Astrocyte (in vitro differentiated cells and primary cell): ENCODE measurements at regions not wholly inside any gene's neighbourhood (a gene's known extent, or its start where the extent isn't known, plus 50 kb on each side); places are given as distances from the start of the nearest gene placed in this dataset.
A peak's percentile ranks its signal among the peaks of the same experiment; 100 is the strongest.

ENCODE experiments used
- DNase-seq: peaks from one replicate; pipeline ENCODE4 v3.0.0-alpha.2; 2010; ENCODE audit warnings: low read depth
- FAIRE-seq: peaks from 2 replicates; lab custom pipeline; 2011; peaks lifted over from hg19 to GRCh38; lab: Jason Lieb, UNC
- H2AFZ ChIP-seq: 2 replicates; pipeline ENCODE4 v1.6.0; 2012; ENCODE audit warnings: low read depth, low read length, inconsistent platforms
- H3K27ac ChIP-seq: 2 replicates; pipeline ENCODE4 v1.5.1; 2011; ENCODE audit warnings: low read depth, low read length, inconsistent platforms
- H3K27me3 ChIP-seq: 2 replicates; pipeline ENCODE4 v1.6.0; 2011; ENCODE audit warnings: low read length, inconsistent platforms; ENCODE audit not compliant: insufficient read depth
- H3K36me3 ChIP-seq: 2 replicates; pipeline ENCODE4 v1.5.1; 2011; ENCODE audit warnings: low read length, inconsistent platforms; ENCODE audit not compliant: insufficient read depth
- H3K4me1 ChIP-seq: 2 replicates; pipeline ENCODE4 v1.5.1; 2011; ENCODE audit warnings: low read length, inconsistent platforms; ENCODE audit not compliant: insufficient read depth
- H3K4me2 ChIP-seq: 2 replicates; pipeline ENCODE4 v1.6.0; 2012; ENCODE audit warnings: low read length, inconsistent platforms
- H3K4me3 ChIP-seq: 2 replicates; pipeline ENCODE4 v1.5.1; 2011; ENCODE audit warnings: low read depth, mild to moderate bottlenecking, low read length, inconsistent platforms; ENCODE audit not compliant: insufficient read depth
- H3K79me2 ChIP-seq: 2 replicates; pipeline ENCODE4 v1.6.0; 2012; ENCODE audit warnings: mild to moderate bottlenecking, low read length, inconsistent platforms; ENCODE audit not compliant: insufficient read depth
- H3K9ac ChIP-seq: 2 replicates; pipeline ENCODE4 v1.6.0; 2012; ENCODE audit warnings: mild to moderate bottlenecking, low read length, inconsistent platforms
- H3K9me3 ChIP-seq: 2 replicates; pipeline ENCODE4 v1.5.1; 2012; ENCODE audit warnings: low read depth, mild to moderate bottlenecking, low read length, inconsistent platforms; ENCODE audit not compliant: insufficient read depth
- H4K20me1 ChIP-seq: 2 replicates; pipeline ENCODE4 v1.6.0; 2012; ENCODE audit warnings: low read length, inconsistent platforms; ENCODE audit not compliant: insufficient read depth
- H3K27ac Mint-ChIP-seq: one replicate; pipeline ENCODE4 v1.8.0; 2021; ENCODE audit warnings: mild to moderate bottlenecking, mixed read lengths; ENCODE audit not compliant: unreplicated experiment
- H3K27me3 Mint-ChIP-seq: one replicate; pipeline ENCODE4 v1.8.0; 2021; ENCODE audit warnings: low read depth, mixed read lengths; ENCODE audit not compliant: unreplicated experiment
- H3K36me3 Mint-ChIP-seq: one replicate; pipeline ENCODE4 v1.8.0; 2021; ENCODE audit warnings: low read depth, mixed read lengths; ENCODE audit not compliant: unreplicated experiment
- H3K4me1 Mint-ChIP-seq: one replicate; pipeline ENCODE4 v1.8.0; 2021; ENCODE audit warnings: low read depth, mixed read lengths; ENCODE audit not compliant: unreplicated experiment
- H3K4me3 Mint-ChIP-seq: one replicate; pipeline ENCODE4 v1.8.0; 2021; ENCODE audit warnings: mild to moderate bottlenecking, moderate library complexity, mixed read lengths; ENCODE audit not compliant: unreplicated experiment
- H3K9me3 Mint-ChIP-seq: one replicate; pipeline ENCODE4 v1.8.0; 2021; ENCODE audit warnings: mild to moderate bottlenecking, mixed read lengths; ENCODE audit not compliant: unreplicated experiment
- CTCF ChIP-seq: IDR thresholded peaks from 2 replicates; pipeline ENCODE4 v1.5.1; 2011; ENCODE audit warnings: low read depth, mild to moderate bottlenecking, inconsistent platforms, low read length, moderate library complexity; ENCODE audit not compliant: insufficient read depth
- EZH2 ChIP-seq: IDR thresholded peaks from 2 replicates; pipeline ENCODE4 v1.6.1; 2012; ENCODE audit warnings: mild to moderate bottlenecking, low read length, inconsistent platforms; ENCODE audit not compliant: insufficient read depth

- Histone ChIP-seq H3K9me3 (no peaks in the 10 kb centered on the region), H3K27ac (no peak overlapping the region), H4K20me1 (no peaks in the 10 kb centered on the region), H3K4me2 (no peak overlapping the region), H3K79me2 (no peaks in the 10 kb centered on the region), H3K4me3 (no peak overlapping the region), H2AFZ (no peak overlapping the region), H3K9ac (no peak overlapping the region), H3K27me3 (peaks cover 3% of the 10 kb centered on the region), H3K36me3 (no peaks in the 10 kb centered on the region), H3K4me1 (peaks cover 9% of the 10 kb centered on the region)
- Mint-ChIP-seq H3K36me3 (no peaks in the 10 kb centered on the region), H3K4me3 (no peak overlapping the region), H3K27me3 (peaks cover 23% of the 10 kb centered on the region), H3K4me1 (peaks cover 10% of the 10 kb centered on the region), H3K27ac (no peak overlapping the region), H3K9me3 (no peaks in the 10 kb centered on the region)
- TF ChIP-seq EZH2: no peak
- no peak for TF ChIP-seq CTCF
- no peak for FAIRE-seq
- DNase-seq: no peak
These were observed 209.8 kb downstream of the BMP7 start for GRCh38 chr20:57056651-57057050.

- Histone ChIP-seq H2AFZ (no peak overlapping the region), H3K9me3 (no peaks in the 10 kb centered on the region), H3K79me2 (no peaks in the 10 kb centered on the region), H3K4me3 (no peak overlapping the region), H3K4me1 (peaks cover 9% of the 10 kb centered on the region), H3K9ac (no peak overlapping the region), H3K27me3 (peaks cover 6% of the 10 kb centered on the region), H3K27ac (no peak overlapping the region), H3K4me2 (no peak overlapping the region), H3K36me3 (no peaks in the 10 kb centered on the region), H4K20me1 (no peaks in the 10 kb centered on the region)
- FAIRE-seq (no peak), DNase-seq (no peak)
- Mint-ChIP-seq H3K27ac (no peak overlapping the region), H3K36me3 (no peaks in the 10 kb centered on the region), H3K4me3 (no peak overlapping the region), H3K9me3 (no peaks in the 10 kb centered on the region), H3K27me3 (peaks cover 37% of the 10 kb centered on the region), H3K4me1 (peaks cover 13% of the 10 kb centered on the region)
- TF ChIP-seq EZH2 (no peak), CTCF (no peak)
These were observed 207.3 kb downstream of the BMP7 start for GRCh38 chr20:57059055-57059596.

GRCh38 chr20:57060407-57061050 is 205.9 kb downstream of the BMP7 start:
- no peak for DNase-seq
- H3K4me1 Mint-ChIP-seq: peaks cover 25% of the 10 kb centered on the region

More at GRCh38 chr20:57060407-57061050, 205.9 kb downstream of the BMP7 start:
- Histone ChIP-seq H3K27ac (no peak overlapping the region), H4K20me1 (no peaks in the 10 kb centered on the region), H3K27me3 (peaks cover 6% of the 10 kb centered on the region), H3K4me1 (peaks cover 16% of the 10 kb centered on the region), H3K9me3 (no peaks in the 10 kb centered on the region), H3K9ac (no peak overlapping the region), H3K79me2 (no peaks in the 10 kb centered on the region), H3K36me3 (no peaks in the 10 kb centered on the region), H3K4me3 (no peak overlapping the region), H3K4me2 (peak overlapping the region; percentile 14), H2AFZ (no peak overlapping the region)
- Mint-ChIP-seq H3K27me3 (peaks cover 37% of the 10 kb centered on the region), H3K4me3 (no peak overlapping the region), H3K36me3 (no peaks in the 10 kb centered on the region), H3K9me3 (no peaks in the 10 kb centered on the region), H3K27ac (no peak overlapping the region)
- no peak for TF ChIP-seq EZH2
- no peak for TF ChIP-seq CTCF
- no peak for FAIRE-seq
